ENCODE measurements at regions not wholly inside any gene's neighbourhood (a gene's known extent, or its start where the extent isn't known, plus 50 kb on each side); places are given as distances from the start of the nearest gene placed in this dataset.

DNA sequence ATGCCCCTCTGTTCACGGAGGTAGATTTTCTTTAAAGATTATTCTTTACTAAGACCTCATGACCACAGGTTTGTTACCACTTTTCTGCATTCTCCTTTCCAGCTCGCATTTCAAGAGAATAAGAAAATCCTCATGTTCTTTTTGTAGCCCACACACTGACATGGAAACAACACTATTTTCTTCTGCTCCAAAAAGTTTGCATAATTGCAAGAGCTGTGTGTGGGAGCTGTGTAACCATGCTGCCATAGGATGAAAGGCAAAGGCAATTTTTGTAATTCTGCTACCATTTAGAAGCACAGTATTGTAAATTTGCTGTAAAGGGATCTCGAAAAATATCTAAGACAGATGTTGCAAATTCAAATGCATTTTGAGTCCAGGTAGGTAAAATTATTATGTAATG, 302.4 kb upstream of the EMCN start:
- TF ChIP-seq, protein P1, sequence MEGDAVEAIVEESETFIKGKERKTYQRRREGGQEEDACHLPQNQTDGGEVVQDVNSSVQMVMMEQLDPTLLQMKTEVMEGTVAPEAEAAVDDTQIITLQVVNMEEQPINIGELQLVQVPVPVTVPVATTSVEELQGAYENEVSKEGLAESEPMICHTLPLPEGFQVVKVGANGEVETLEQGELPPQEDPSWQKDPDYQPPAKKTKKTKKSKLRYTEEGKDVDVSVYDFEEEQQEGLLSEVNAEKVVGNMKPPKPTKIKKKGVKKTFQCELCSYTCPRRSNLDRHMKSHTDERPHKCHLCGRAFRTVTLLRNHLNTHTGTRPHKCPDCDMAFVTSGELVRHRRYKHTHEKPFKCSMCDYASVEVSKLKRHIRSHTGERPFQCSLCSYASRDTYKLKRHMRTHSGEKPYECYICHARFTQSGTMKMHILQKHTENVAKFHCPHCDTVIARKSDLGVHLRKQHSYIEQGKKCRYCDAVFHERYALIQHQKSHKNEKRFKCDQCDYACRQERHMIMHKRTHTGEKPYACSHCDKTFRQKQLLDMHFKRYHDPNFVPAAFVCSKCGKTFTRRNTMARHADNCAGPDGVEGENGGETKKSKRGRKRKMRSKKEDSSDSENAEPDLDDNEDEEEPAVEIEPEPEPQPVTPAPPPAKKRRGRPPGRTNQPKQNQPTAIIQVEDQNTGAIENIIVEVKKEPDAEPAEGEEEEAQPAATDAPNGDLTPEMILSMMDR (IDR thresholded peaks at IDR 0.05), result no peak
- TF ChIP-seq POLR2A (IDR thresholded peaks at IDR 0.05), result no peak
